ENCODE measurements at regions not wholly inside any gene's neighbourhood (a gene's known extent, or its start where the extent isn't known, plus 50 kb on each side); places are given as distances from the start of the nearest gene placed in this dataset.

GRCh38 chr4:62591756-62592155 lies 1391.6 kb downstream of the ADGRL3 start:
- ChIA-PET CTCF (no interaction called here), RAD21 (ENCODE audit: unreplicated experiment) (no interaction called here), SMC1A (ENCODE audit: uncharacterized antibody, unreplicated experiment) (no interaction called here), POLR2A (no interaction called here)
- no peaks in the 10 kb centered on the region for H3K4me1 ChIP-seq (ENCODE audit: control insufficient read depth, insufficient read depth, low read length)
- DNase-seq (ENCODE audit: low read depth, low spot score) (no peak), FAIRE-seq (no peak), ATAC-seq (no peak)
- in situ Hi-C loops (cut with MboI) = no loop called here
- intact Hi-C loops (cut with micrococcal nuclease; ENCODE audit: unreplicated experiment) = no loop called here
- no peak overlapping the region for H3K4me3 ChIP-seq
- H3K9me3 ChIP-seq (replicated peaks; ENCODE audit: control insufficient read depth, insufficient read depth, low read length) = no peaks in the 10 kb centered on the region
- WGBS (ENCODE audit: insufficient coverage, insufficient replicate concordance, low lambda C conversion rate, missing lambda C conversion rate) = 0% methylated on average over 2 of the region's 2 CpGs
- BruUV-seq (replicated peaks) = no TSS peak
- no peaks in the 10 kb centered on the region for H3K79me2 ChIP-seq (ENCODE audit: control insufficient read depth, insufficient read depth, low read length)
- H2AFZ ChIP-seq (ENCODE audit: control insufficient read depth, low read depth, low read length) = no peak overlapping the region
- H3K36me3 ChIP-seq (ENCODE audit: control insufficient read depth in 2 of 2, insufficient read depth in 2 of 2, low read length in 1 of 2) = no peaks in the 10 kb centered on the region
- no peak overlapping the region for H3K4me2 ChIP-seq (ENCODE audit: control insufficient read depth, insufficient read depth)
- no peak overlapping the region for H3K9ac ChIP-seq (ENCODE audit: control insufficient read depth, insufficient read depth, low read length)
- H3K27me3 ChIP-seq (replicated peaks in 1 of 2; ENCODE audit: control insufficient read depth in 2 of 2, insufficient read depth in 2 of 2, low read length in 1 of 2) = no peaks in the 10 kb centered on the region
- no peak overlapping the region for H3K27ac ChIP-seq (ENCODE audit: control insufficient read depth, insufficient read depth)
- TF ChIP-seq IKZF2 (IDR thresholded peaks at IDR 0.05) = no peak
- H4K20me1 ChIP-seq (ENCODE audit: control insufficient read depth, insufficient read depth) = no peaks in the 10 kb centered on the region

GRCh38 chr4:62588671-62589070 lies 1388.5 kb downstream of the ADGRL3 start:
- H3K4me3 ChIP-seq = no peak overlapping the region
- H3K27ac ChIP-seq (ENCODE audit: control insufficient read depth, insufficient read depth) = no peak overlapping the region
- H2AFZ ChIP-seq (ENCODE audit: control insufficient read depth, low read depth, low read length) = no peak overlapping the region
- no peak overlapping the region for H3K9ac ChIP-seq (ENCODE audit: control insufficient read depth, insufficient read depth, low read length)
- ChIA-PET RAD21 (ENCODE audit: unreplicated experiment) (no interaction called here), CTCF (no interaction called here), SMC1A (ENCODE audit: uncharacterized antibody, unreplicated experiment) (no interaction called here), POLR2A (no interaction called here)
- in situ Hi-C loops (cut with MboI) (no loop called here), intact Hi-C loops (cut with micrococcal nuclease; ENCODE audit: unreplicated experiment) (no loop called here)
- H3K36me3 ChIP-seq (ENCODE audit: control insufficient read depth in 2 of 2, insufficient read depth in 2 of 2, low read length in 1 of 2) = no peaks in the 10 kb centered on the region
- no peaks in the 10 kb centered on the region for H4K20me1 ChIP-seq (ENCODE audit: control insufficient read depth, insufficient read depth)
- H3K79me2 ChIP-seq (ENCODE audit: control insufficient read depth, insufficient read depth, low read length) = no peaks in the 10 kb centered on the region
- H3K4me1 ChIP-seq (ENCODE audit: control insufficient read depth, insufficient read depth, low read length) = no peaks in the 10 kb centered on the region
- FAIRE-seq (no peak), DNase-seq (ENCODE audit: low read depth, low spot score) (no peak), ATAC-seq (no peak)
- BruUV-seq (replicated peaks) = no TSS peak
- no peak overlapping the region for H3K4me2 ChIP-seq (ENCODE audit: control insufficient read depth, insufficient read depth)
- H3K27me3 ChIP-seq (replicated peaks in 1 of 2; ENCODE audit: control insufficient read depth in 2 of 2, insufficient read depth in 2 of 2, low read length in 1 of 2) = no peaks in the 10 kb centered on the region
- no peaks in the 10 kb centered on the region for H3K9me3 ChIP-seq (replicated peaks; ENCODE audit: control insufficient read depth, insufficient read depth, low read length)
- 0% methylated on average over 1 of the region's 1 CpG for WGBS (ENCODE audit: insufficient coverage, insufficient replicate concordance, low lambda C conversion rate, missing lambda C conversion rate)
- TF ChIP-seq, protein P1, sequence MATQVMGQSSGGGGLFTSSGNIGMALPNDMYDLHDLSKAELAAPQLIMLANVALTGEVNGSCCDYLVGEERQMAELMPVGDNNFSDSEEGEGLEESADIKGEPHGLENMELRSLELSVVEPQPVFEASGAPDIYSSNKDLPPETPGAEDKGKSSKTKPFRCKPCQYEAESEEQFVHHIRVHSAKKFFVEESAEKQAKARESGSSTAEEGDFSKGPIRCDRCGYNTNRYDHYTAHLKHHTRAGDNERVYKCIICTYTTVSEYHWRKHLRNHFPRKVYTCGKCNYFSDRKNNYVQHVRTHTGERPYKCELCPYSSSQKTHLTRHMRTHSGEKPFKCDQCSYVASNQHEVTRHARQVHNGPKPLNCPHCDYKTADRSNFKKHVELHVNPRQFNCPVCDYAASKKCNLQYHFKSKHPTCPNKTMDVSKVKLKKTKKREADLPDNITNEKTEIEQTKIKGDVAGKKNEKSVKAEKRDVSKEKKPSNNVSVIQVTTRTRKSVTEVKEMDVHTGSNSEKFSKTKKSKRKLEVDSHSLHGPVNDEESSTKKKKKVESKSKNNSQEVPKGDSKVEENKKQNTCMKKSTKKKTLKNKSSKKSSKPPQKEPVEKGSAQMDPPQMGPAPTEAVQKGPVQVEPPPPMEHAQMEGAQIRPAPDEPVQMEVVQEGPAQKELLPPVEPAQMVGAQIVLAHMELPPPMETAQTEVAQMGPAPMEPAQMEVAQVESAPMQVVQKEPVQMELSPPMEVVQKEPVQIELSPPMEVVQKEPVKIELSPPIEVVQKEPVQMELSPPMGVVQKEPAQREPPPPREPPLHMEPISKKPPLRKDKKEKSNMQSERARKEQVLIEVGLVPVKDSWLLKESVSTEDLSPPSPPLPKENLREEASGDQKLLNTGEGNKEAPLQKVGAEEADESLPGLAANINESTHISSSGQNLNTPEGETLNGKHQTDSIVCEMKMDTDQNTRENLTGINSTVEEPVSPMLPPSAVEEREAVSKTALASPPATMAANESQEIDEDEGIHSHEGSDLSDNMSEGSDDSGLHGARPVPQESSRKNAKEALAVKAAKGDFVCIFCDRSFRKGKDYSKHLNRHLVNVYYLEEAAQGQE (IDR thresholded peaks at IDR 0.05; ENCODE audit: low read depth, low read length) = no peak
- TF ChIP-seq MXI1 (IDR thresholded peaks at IDR 0.05; ENCODE audit: low read depth, low read length) (no peak), CHD1 (IDR thresholded peaks at IDR 0.05; ENCODE audit: low read depth, low read length) (no peak), ZNF207 (IDR thresholded peaks at IDR 0.05; ENCODE audit: borderline replicate concordance) (no peak)

All from GM12878 (cell line).